ENCODE measurements at regions not wholly inside any gene's neighbourhood (a gene's known extent, or its start where the extent isn't known, plus 50 kb on each side); places are given as distances from the start of the nearest gene placed in this dataset.

GRCh38 chr17:6018788-6019187 is 51.4 kb upstream of the WSCD1 start:
- Histone ChIP-seq H3K9me3 (replicated peaks) (no peaks in the 10 kb centered on the region), H3K4me1 (no peaks in the 10 kb centered on the region), H3K36me3 (no peaks in the 10 kb centered on the region), H3K27me3 (ENCODE audit: low read depth) (peaks cover 60% of the 10 kb centered on the region), H3K27ac (replicated peaks) (no peak overlapping the region), H3K4me3 (no peak overlapping the region)
- intact Hi-C loops (cut with micrococcal nuclease) = no loop called here
- no peak for TF ChIP-seq CTCF (IDR thresholded peaks at IDR 0.05; ENCODE audit: borderline replicate concordance)
- DNase-seq = no peak

DNA sequence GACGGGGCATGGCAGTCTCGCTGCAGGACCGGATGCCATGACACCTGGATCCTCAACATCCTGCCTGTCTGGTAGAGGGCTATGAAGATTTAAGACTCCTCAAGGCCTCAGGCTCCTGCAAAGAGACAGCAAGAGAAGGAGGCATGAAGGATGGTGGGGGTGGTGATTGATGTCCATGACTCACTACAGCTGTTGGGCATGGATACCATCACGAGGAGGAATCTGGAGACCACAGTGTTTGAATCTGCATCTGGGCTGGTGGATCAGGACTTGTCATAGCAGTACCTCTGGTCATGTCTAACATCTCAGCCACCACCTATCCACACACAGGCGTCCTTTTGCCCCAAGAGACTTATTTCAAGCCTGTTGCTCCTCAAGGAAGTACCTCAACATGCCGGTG is 50.2 kb upstream of the WSCD1 start:
- H3K4me3 ChIP-seq = no peak overlapping the region
- H3K36me3 ChIP-seq = no peaks in the 10 kb centered on the region
- intact Hi-C loops (cut with micrococcal nuclease) = no loop called here
- no peaks in the 10 kb centered on the region for H3K4me1 ChIP-seq
- H3K27me3 ChIP-seq (ENCODE audit: low read depth) = peaks cover 60% of the 10 kb centered on the region
- no peak for DNase-seq
- TF ChIP-seq CTCF (IDR thresholded peaks at IDR 0.05; ENCODE audit: borderline replicate concordance) = no peak
- no peak overlapping the region for H3K27ac ChIP-seq (replicated peaks)
- no peaks in the 10 kb centered on the region for H3K9me3 ChIP-seq (replicated peaks)

- Histone ChIP-seq H3K4me1 (no peaks in the 10 kb centered on the region), H3K36me3 (no peaks in the 10 kb centered on the region), H3K9me3 (replicated peaks) (no peaks in the 10 kb centered on the region), H3K27me3 (ENCODE audit: low read depth) (peaks cover 61% of the 10 kb centered on the region), H3K27ac (replicated peaks) (no peak overlapping the region), H3K4me3 (no peak overlapping the region)
- DNase-seq = no peak
- TF ChIP-seq CTCF (IDR thresholded peaks at IDR 0.05; ENCODE audit: borderline replicate concordance) = no peak
- intact Hi-C loops (cut with micrococcal nuclease) = no loop called here
Observed at GRCh38 chr17:6020376-6021010, 49.7 kb upstream of the WSCD1 start.
